ENCODE measurements at regions not wholly inside any gene's neighbourhood (a gene's known extent, or its start where the extent isn't known, plus 50 kb on each side); places are given as distances from the start of the nearest gene placed in this dataset.
"Not testable (repeated sequence)": the region's sequence is repeated elsewhere in the genome, so short reads cannot be mapped to it uniquely, and the experiment has no call there.

DNA sequence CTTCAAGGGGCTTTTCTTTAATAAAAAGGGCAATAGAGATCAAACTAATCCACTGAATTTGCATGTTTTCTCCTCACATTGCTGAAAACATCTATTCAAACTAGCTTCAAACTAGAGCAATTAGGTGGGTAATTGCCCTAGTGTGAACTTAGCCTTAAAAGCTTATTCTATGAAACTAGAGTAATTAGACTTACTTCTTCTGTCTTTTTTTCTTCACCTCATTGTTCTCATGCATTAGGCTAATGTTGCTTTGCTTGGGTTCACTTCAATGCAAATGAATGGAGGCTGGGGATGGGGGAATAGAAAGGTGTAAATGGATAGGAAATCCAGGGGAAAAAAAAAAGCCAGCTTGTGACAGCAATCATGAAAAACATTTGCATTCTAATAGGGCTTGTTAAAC, 414.8 kb upstream of the LMO3 start:
- no peak for DNase-seq
- peaks cover 3% of the 10 kb centered on the region for H3K4me1 Mint-ChIP-seq (ENCODE audit: low read depth, unreplicated experiment)
- H3K27ac Mint-ChIP-seq (ENCODE audit: unreplicated experiment), result peak overlapping the region; percentile 1
- TF ChIP-seq CTCF (IDR thresholded peaks at IDR 0.05; ENCODE audit: partially characterized antibody, unreplicated experiment), result no peak
- no peak overlapping the region for H3K4me3 Mint-ChIP-seq (ENCODE audit: unreplicated experiment)
- no peaks in the 10 kb centered on the region for H3K27me3 Mint-ChIP-seq (ENCODE audit: unreplicated experiment)
- no peaks in the 10 kb centered on the region for H3K9me3 Mint-ChIP-seq (ENCODE audit: unreplicated experiment)
- H3K36me3 Mint-ChIP-seq (ENCODE audit: unreplicated experiment), result no peaks in the 10 kb centered on the region

DNA sequence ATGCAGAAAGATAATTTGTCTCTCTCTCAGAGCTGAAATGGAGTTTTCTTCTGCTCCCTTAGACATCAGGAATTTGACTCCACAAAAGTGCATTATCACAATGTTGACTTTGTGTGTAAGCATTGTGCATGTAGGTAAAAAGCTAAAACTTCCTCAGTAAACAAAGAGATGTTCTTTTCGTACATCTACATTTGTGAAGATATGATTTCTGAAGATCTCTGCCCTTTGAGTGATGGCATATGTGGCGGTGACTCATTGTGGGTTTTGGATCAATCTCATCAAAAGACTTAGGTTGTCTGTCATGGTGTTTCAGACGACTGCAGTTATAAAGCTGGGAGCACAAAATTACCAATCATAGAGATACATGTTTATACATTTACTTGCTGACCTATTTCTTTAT, 411.4 kb upstream of the LMO3 start:
- Mint-ChIP-seq H3K9me3 (ENCODE audit: unreplicated experiment) (no peaks in the 10 kb centered on the region), H3K36me3 (ENCODE audit: unreplicated experiment) (no peaks in the 10 kb centered on the region), H3K4me1 (ENCODE audit: low read depth, unreplicated experiment) (peaks cover 3% of the 10 kb centered on the region), H3K27me3 (ENCODE audit: unreplicated experiment) (no peaks in the 10 kb centered on the region), H3K27ac (ENCODE audit: unreplicated experiment) (no peak overlapping the region), H3K4me3 (ENCODE audit: unreplicated experiment) (no peak overlapping the region)
- TF ChIP-seq CTCF (IDR thresholded peaks at IDR 0.05; ENCODE audit: partially characterized antibody, unreplicated experiment), result no peak
- no peak for DNase-seq

GRCh38 chr12:17016116-17016864, 410.3 kb upstream of the LMO3 start:
- DNase-seq, result no peak
- Mint-ChIP-seq H3K9me3 (ENCODE audit: unreplicated experiment) (no peaks in the 10 kb centered on the region), H3K27me3 (ENCODE audit: unreplicated experiment) (no peaks in the 10 kb centered on the region), H3K27ac (ENCODE audit: unreplicated experiment) (no peak overlapping the region), H3K4me3 (ENCODE audit: unreplicated experiment) (no peak overlapping the region), H3K36me3 (ENCODE audit: unreplicated experiment) (no peaks in the 10 kb centered on the region), H3K4me1 (ENCODE audit: low read depth, unreplicated experiment) (no peaks in the 10 kb centered on the region)
- TF ChIP-seq CTCF (IDR thresholded peaks at IDR 0.05; ENCODE audit: partially characterized antibody, unreplicated experiment), result no peak

- Mint-ChIP-seq H3K4me1 (ENCODE audit: low read depth, unreplicated experiment) (no peaks in the 10 kb centered on the region), H3K9me3 (ENCODE audit: unreplicated experiment) (no peaks in the 10 kb centered on the region), H3K4me3 (ENCODE audit: unreplicated experiment) (no peak overlapping the region), H3K36me3 (ENCODE audit: unreplicated experiment) (no peaks in the 10 kb centered on the region), H3K27me3 (ENCODE audit: unreplicated experiment) (peaks cover 3% of the 10 kb centered on the region), H3K27ac (ENCODE audit: unreplicated experiment) (no peak overlapping the region)
- no peak for DNase-seq
- no peak for TF ChIP-seq CTCF (IDR thresholded peaks at IDR 0.05; ENCODE audit: partially characterized antibody, unreplicated experiment)
Observed at GRCh38 chr12:17015501-17015900, 409.5 kb upstream of the LMO3 start.

GRCh38 chr12:17007442-17008040, 401.6 kb upstream of the LMO3 start:
- not testable (repeated sequence) for H3K27me3 Mint-ChIP-seq (ENCODE audit: unreplicated experiment); H3K4me1 Mint-ChIP-seq (ENCODE audit: low read depth, unreplicated experiment); H3K36me3 Mint-ChIP-seq (ENCODE audit: unreplicated experiment)

GRCh38 chr12:16998538-16998937, 392.6 kb upstream of the LMO3 start:
- not testable (repeated sequence) for H3K4me1 Mint-ChIP-seq (ENCODE audit: low read depth, unreplicated experiment); H3K9me3 Mint-ChIP-seq (ENCODE audit: unreplicated experiment); H3K4me3 Mint-ChIP-seq (ENCODE audit: unreplicated experiment); DNase-seq; H3K36me3 Mint-ChIP-seq (ENCODE audit: unreplicated experiment); H3K27ac Mint-ChIP-seq (ENCODE audit: unreplicated experiment); H3K27me3 Mint-ChIP-seq (ENCODE audit: unreplicated experiment)

More at GRCh38 chr12:17007442-17008040, 401.6 kb upstream of the LMO3 start:
- not testable (repeated sequence) for H3K27ac Mint-ChIP-seq (ENCODE audit: unreplicated experiment); DNase-seq; H3K9me3 Mint-ChIP-seq (ENCODE audit: unreplicated experiment); H3K4me3 Mint-ChIP-seq (ENCODE audit: unreplicated experiment)
